ENCODE measurements at regions not wholly inside any gene's neighbourhood (a gene's known extent, or its start where the extent isn't known, plus 50 kb on each side); places are given as distances from the start of the nearest gene placed in this dataset.

- H3K4me1 ChIP-seq (ENCODE audit: control insufficient read depth, insufficient read depth, low read length) = no peaks in the 10 kb centered on the region
- no peak overlapping the region for H3K27ac ChIP-seq (ENCODE audit: low read depth, low read length)
- H3K9me3 ChIP-seq (ENCODE audit: control insufficient read depth, low read length) = no peaks in the 10 kb centered on the region
- no peaks in the 10 kb centered on the region for H3K27me3 ChIP-seq (ENCODE audit: control insufficient read depth, insufficient read depth, low read length, poor library complexity, severe bottlenecking)
- no peak overlapping the region for H3K27ac Mint-ChIP-seq
- H3K4me1 Mint-ChIP-seq = no peaks in the 10 kb centered on the region
- no peak overlapping the region for H3K9ac ChIP-seq (ENCODE audit: extremely low read depth, low read length, poor library complexity, severe bottlenecking)
- no peaks in the 10 kb centered on the region for H3K27me3 Mint-ChIP-seq (ENCODE audit: insufficient read depth)
- no peaks in the 10 kb centered on the region for H3K36me3 Mint-ChIP-seq (ENCODE audit: low read depth)
- peaks cover 38% of the 10 kb centered on the region for H3K9me3 Mint-ChIP-seq
- no peaks in the 10 kb centered on the region for H3K36me3 ChIP-seq (ENCODE audit: control insufficient read depth, insufficient read depth, low read length)
- whole genome bisulfite sequencing, 2 experiments (ENCODE audit: insufficient coverage in 1 of 2, insufficient read length in 1 of 2) = 88 to 100% methylated on average over 1 to 2 of the region's 2 CpGs
- no peak for DNase-seq
- no peak for TF ChIP-seq CTCF (conservative IDR thresholded peaks at IDR 0.05)
- H3K4me3 ChIP-seq (ENCODE audit: low read length) = no peak overlapping the region
- H3K4me3 Mint-ChIP-seq = no peak overlapping the region
Observed at GRCh38 chrX:30981968-30982367, 89.9 kb downstream of the FTHL17 start.

- Histone ChIP-seq H3K27me3 (ENCODE audit: control insufficient read depth, insufficient read depth, low read length, poor library complexity, severe bottlenecking) (no peaks in the 10 kb centered on the region), H3K9me3 (ENCODE audit: control insufficient read depth, low read length) (no peaks in the 10 kb centered on the region), H3K4me3 (ENCODE audit: low read length) (no peak overlapping the region), H3K4me1 (ENCODE audit: control insufficient read depth, insufficient read depth, low read length) (no peaks in the 10 kb centered on the region), H3K36me3 (ENCODE audit: control insufficient read depth, insufficient read depth, low read length) (no peaks in the 10 kb centered on the region), H3K9ac (ENCODE audit: extremely low read depth, low read length, poor library complexity, severe bottlenecking) (no peak overlapping the region), H3K27ac (ENCODE audit: low read depth, low read length) (no peak overlapping the region)
- H3K4me3 Mint-ChIP-seq = no peak overlapping the region
- WGBS, 2 experiments (ENCODE audit: insufficient coverage in 1 of 2, insufficient read length in 1 of 2) = 88% methylated on average over 1 of the region's 1 CpG; no CpG with 5 or more reads in 1 of the 2 experiments
- H3K4me1 Mint-ChIP-seq = peaks cover 4% of the 10 kb centered on the region
- no peak for DNase-seq
- no peak for TF ChIP-seq CTCF (conservative IDR thresholded peaks at IDR 0.05)
- peaks cover 51% of the 10 kb centered on the region for H3K9me3 Mint-ChIP-seq
- H3K27me3 Mint-ChIP-seq (ENCODE audit: insufficient read depth) = no peaks in the 10 kb centered on the region
- no peaks in the 10 kb centered on the region for H3K36me3 Mint-ChIP-seq (ENCODE audit: low read depth)
- H3K27ac Mint-ChIP-seq = no peak overlapping the region
Observed at GRCh38 chrX:30979271-30979670, 90.2 kb upstream of the TAB3 start.

- Histone ChIP-seq H3K4me1 (ENCODE audit: control insufficient read depth, insufficient read depth, low read length) (no peaks in the 10 kb centered on the region), H3K9me3 (ENCODE audit: control insufficient read depth, low read length) (no peaks in the 10 kb centered on the region), H3K27me3 (ENCODE audit: control insufficient read depth, insufficient read depth, low read length, poor library complexity, severe bottlenecking) (no peaks in the 10 kb centered on the region), H3K27ac (ENCODE audit: low read depth, low read length) (no peak overlapping the region), H3K36me3 (ENCODE audit: control insufficient read depth, insufficient read depth, low read length) (no peaks in the 10 kb centered on the region), H3K4me3 (ENCODE audit: low read length) (no peak overlapping the region), H3K9ac (ENCODE audit: extremely low read depth, low read length, poor library complexity, severe bottlenecking) (no peak overlapping the region)
- TF ChIP-seq CTCF (conservative IDR thresholded peaks at IDR 0.05) = no peak
- Mint-ChIP-seq H3K27ac (no peak overlapping the region), H3K36me3 (ENCODE audit: low read depth) (no peaks in the 10 kb centered on the region), H3K4me3 (no peak overlapping the region), H3K9me3 (peaks cover 42% of the 10 kb centered on the region), H3K4me1 (peaks cover 5% of the 10 kb centered on the region), H3K27me3 (ENCODE audit: insufficient read depth) (no peaks in the 10 kb centered on the region)
- no peak for DNase-seq
Observed at GRCh38 chrX:30975467-30975866, 86.4 kb upstream of the TAB3 start.

Data from endodermal cell (in vitro differentiated cells).